Urinary bladder (tissue), 3 donors: ENCODE measurements at regions not wholly inside any gene's neighbourhood (a gene's known extent, or its start where the extent isn't known, plus 50 kb on each side); places are given as distances from the start of the nearest gene placed in this dataset.

ENCODE experiments used
- DNase-seq: peaks from one replicate; pipeline ENCODE4 v3.0.0-alpha.2; 2015; ENCODE audit errors: extremely low spot score
- H3K27ac ChIP-seq: one replicate; pipeline ENCODE4 v1.5.1; 2013; ENCODE audit warnings: low read depth, mild to moderate bottlenecking, moderate library complexity
- H3K36me3 ChIP-seq: one replicate; pipeline ENCODE4 v1.6.1; 2013; ENCODE audit warnings: mild to moderate bottlenecking, moderate library complexity; ENCODE audit not compliant: insufficient read depth
- H3K4me1 ChIP-seq: one replicate; pipeline ENCODE4 v1.6.1; 2013; ENCODE audit warnings: mild to moderate bottlenecking, moderate library complexity; ENCODE audit not compliant: insufficient read depth
- H3K4me3 ChIP-seq: one replicate; pipeline ENCODE4 v1.5.1; 2013; ENCODE audit warnings: low read depth, low read length
- WGBS: extraction: QIAGEN DNeasy Blood & Tissue Kit; methylation state at CpG from one replicate; pipeline ENCODE4 v1.1.7; 2013; 5-methylcytosine and 5-hydroxymethylcytosine counted together
- donor health status: healthy with polysubstance abuse.
- donor health status: healthy.

- DNase-seq = no peak
- WGBS = 21% methylated on average over 2 of the region's 2 CpGs
- no peak overlapping the region for H3K4me3 ChIP-seq
- H3K27ac ChIP-seq = no peak overlapping the region
- H3K36me3 ChIP-seq = no peaks in the 10 kb centered on the region
- no peaks in the 10 kb centered on the region for H3K4me1 ChIP-seq
These were observed 348.1 kb downstream of the FOXO1 start for GRCh38 chr13:40318366-40318765.

- DNase-seq = no peak
- H3K4me1 ChIP-seq = no peaks in the 10 kb centered on the region
- no peak overlapping the region for H3K27ac ChIP-seq
- no peaks in the 10 kb centered on the region for H3K36me3 ChIP-seq
- no peak overlapping the region for H3K4me3 ChIP-seq
- WGBS = 67% methylated on average over 3 of the region's 3 CpGs
These were observed 346.5 kb downstream of the FOXO1 start for GRCh38 chr13:40319699-40320579.

GRCh38 chr13:40328091-40328490 lies 338.4 kb downstream of the FOXO1 start:
- Histone ChIP-seq H3K4me1 (no peaks in the 10 kb centered on the region), H3K36me3 (no peaks in the 10 kb centered on the region), H3K27ac (no peak overlapping the region), H3K4me3 (no peak overlapping the region)
- DNase-seq = no peak

GRCh38 chr13:40329781-40330485 lies 336.5 kb downstream of the FOXO1 start:
- Histone ChIP-seq H3K36me3 (no peaks in the 10 kb centered on the region), H3K4me1 (no peaks in the 10 kb centered on the region), H3K4me3 (no peak overlapping the region), H3K27ac (no peak overlapping the region)
- 91% methylated on average over 4 of the region's 4 CpGs for WGBS
- DNase-seq = no peak

GRCh38 chr13:40330950-40331349 lies 335.5 kb downstream of the FOXO1 start:
- H3K4me3 ChIP-seq = no peak overlapping the region
- no peaks in the 10 kb centered on the region for H3K36me3 ChIP-seq
- DNase-seq = no peak
- 94% methylated on average over 9 of the region's 9 CpGs for WGBS
- H3K27ac ChIP-seq = no peak overlapping the region
- H3K4me1 ChIP-seq = no peaks in the 10 kb centered on the region

- Histone ChIP-seq H3K27ac (no peak overlapping the region), H3K4me1 (no peaks in the 10 kb centered on the region), H3K36me3 (no peaks in the 10 kb centered on the region)
These were observed 334.6 kb downstream of the FOXO1 start for GRCh38 chr13:40331802-40332201.

GRCh38 chr13:40333226-40333625 lies 333.2 kb downstream of the FOXO1 start:
- H3K27ac ChIP-seq = no peak overlapping the region
- H3K4me1 ChIP-seq = no peaks in the 10 kb centered on the region
- no peak for DNase-seq
- WGBS = 80% methylated on average over 4 of the region's 4 CpGs
- H3K36me3 ChIP-seq = no peaks in the 10 kb centered on the region
- no peak overlapping the region for H3K4me3 ChIP-seq

More at GRCh38 chr13:40331802-40332201, 334.6 kb downstream of the FOXO1 start:
- no peak overlapping the region for H3K4me3 ChIP-seq
- DNase-seq = no peak

GRCh38 chr13:40334031-40334430 lies 332.4 kb downstream of the FOXO1 start:
- Histone ChIP-seq H3K27ac (no peak overlapping the region), H3K4me1 (no peaks in the 10 kb centered on the region), H3K36me3 (no peaks in the 10 kb centered on the region), H3K4me3 (no peak overlapping the region)
- 83% methylated on average over 3 of the region's 3 CpGs for whole genome bisulfite sequencing
- DNase-seq = no peak

- no peak overlapping the region for H3K27ac ChIP-seq
- H3K4me3 ChIP-seq = no peak overlapping the region
- no peaks in the 10 kb centered on the region for H3K36me3 ChIP-seq
- WGBS = 96% methylated on average over 6 of the region's 6 CpGs
- H3K4me1 ChIP-seq = no peaks in the 10 kb centered on the region
- DNase-seq = no peak
These were observed 331.8 kb downstream of the FOXO1 start for GRCh38 chr13:40334616-40335015.

- DNase-seq = no peak
- H3K27ac ChIP-seq = no peak overlapping the region
These were observed 329.9 kb downstream of the FOXO1 start for GRCh38 chr13:40336228-40337221.

GRCh38 chr13:40337651-40338050 lies 328.8 kb downstream of the FOXO1 start:
- Histone ChIP-seq H3K4me3 (no peak overlapping the region), H3K4me1 (no peaks in the 10 kb centered on the region), H3K36me3 (no peaks in the 10 kb centered on the region), H3K27ac (no peak overlapping the region)
- no peak for DNase-seq
- 87% methylated on average over 6 of the region's 6 CpGs for WGBS

More at GRCh38 chr13:40336228-40337221, 329.9 kb downstream of the FOXO1 start:
- WGBS = 84% methylated on average over 7 of the region's 7 CpGs
- H3K36me3 ChIP-seq = no peaks in the 10 kb centered on the region
- no peak overlapping the region for H3K4me3 ChIP-seq
- no peaks in the 10 kb centered on the region for H3K4me1 ChIP-seq

- Histone ChIP-seq H3K4me3 (no peak overlapping the region), H3K36me3 (no peaks in the 10 kb centered on the region), H3K27ac (no peak overlapping the region), H3K4me1 (no peaks in the 10 kb centered on the region)
- WGBS = 96% methylated on average over 5 of the region's 5 CpGs
- DNase-seq = no peak
These were observed 328.2 kb downstream of the FOXO1 start for GRCh38 chr13:40338217-40338616.

GRCh38 chr13:40340368-40341095 lies 325.9 kb downstream of the FOXO1 start:
- H3K4me1 ChIP-seq = no peaks in the 10 kb centered on the region
- WGBS = 56% methylated on average over 6 of the region's 6 CpGs
- DNase-seq = no peak
- no peaks in the 10 kb centered on the region for H3K36me3 ChIP-seq
- H3K27ac ChIP-seq = no peak overlapping the region
- H3K4me3 ChIP-seq = no peak overlapping the region
